Endothelial cell of umbilical vein (primary cell): ENCODE measurements at regions not wholly inside any gene's neighbourhood (a gene's known extent, or its start where the extent isn't known, plus 50 kb on each side); places are given as distances from the start of the nearest gene placed in this dataset.
A peak's percentile ranks its signal among the peaks of the same experiment; 100 is the strongest.

ENCODE experiments used
- BruUV-seq: library from RNA; stranded (reverse); fragments of 400-500 nt; replicated peaks from 2 replicates; lab custom pipeline; 2021; lab: Mats Ljungman, UMichigan
- CTCF ChIA-PET: fragments of 300-600, 350-600 bp; sonication (Branson Sonifier 250); formaldehyde crosslinking; loops from one replicate; lab custom pipeline; 2021; ENCODE audit warnings: antibody characterized with exemption, inconsistent platforms; lab: Charles Lee
- POLR2A ChIA-PET: fragments of 300-600, 350-600 bp; sonication (Branson Sonifier 250); formaldehyde crosslinking; loops from one replicate; lab custom pipeline; 2021; ENCODE audit warnings: antibody characterized with exemption, inconsistent platforms; lab: Charles Lee
- DNase-seq: peaks from one replicate; pipeline ENCODE4 v3.0.0-alpha.2; 2011; ENCODE audit warnings: low read depth, low spot score
- FAIRE-seq: peaks from 2 replicates; lab custom pipeline; 2011; peaks lifted over from hg19 to GRCh38; lab: Jason Lieb, UNC
- H2AFZ ChIP-seq: 2 replicates; pipeline ENCODE4 v1.6.0; 2012; ENCODE audit warnings: low read depth, low read length, control low read depth, inconsistent platforms
- H3K27ac ChIP-seq: 2 replicates; pipeline ENCODE4 v1.5.1; 2011; ENCODE audit warnings: low read depth, mild to moderate bottlenecking, control low read depth, low read length, moderate library complexity; ENCODE audit not compliant: insufficient read depth
- H3K27me3 ChIP-seq, 2 experiments: 2 replicates each; pipeline versions ENCODE4 v1.6.0 to v1.6.1; 2011; ENCODE audit warnings: low read length in 2 of 2, mixed read lengths in 1 of 2; ENCODE audit not compliant: control insufficient read depth in 2 of 2, insufficient read depth in 2 of 2
- H3K36me3 ChIP-seq, 2 experiments: 2 replicates in 1 of 2; 3 replicates in 1 of 2; pipeline ENCODE4 v1.5.1; 2011; ENCODE audit warnings: low read length in 2 of 2, mild to moderate bottlenecking in 1 of 2, moderate library complexity in 1 of 2; ENCODE audit not compliant: control insufficient read depth in 2 of 2, insufficient read depth in 2 of 2; ENCODE audit errors: extremely low read depth in 1 of 2
- H3K4me1 ChIP-seq: 3 replicates; pipeline ENCODE4 v1.5.1; 2011; ENCODE audit warnings: mild to moderate bottlenecking, low read length; ENCODE audit not compliant: control insufficient read depth, insufficient read depth; ENCODE audit errors: extremely low read depth
- H3K4me2 ChIP-seq: 2 replicates; pipeline ENCODE4 v1.6.1; 2011; ENCODE audit warnings: low read length, control low read depth, mixed read lengths; ENCODE audit not compliant: insufficient read depth
- H3K4me3 ChIP-seq, 3 experiments: fragments of 200-600 bp in 1 of 3; sonication (generic), shearing (Covaris generic) in 1 of 3; replicated peaks in 1 of 3; 2 replicates each; pipeline ENCODE4 v1.5.1; 2011 to 2016; ENCODE audit warnings: control low read depth in 3 of 3, low read length in 3 of 3, mild to moderate bottlenecking in 2 of 3, inconsistent platforms in 1 of 3, low read depth in 1 of 3, moderate library complexity in 1 of 3; ENCODE audit not compliant: insufficient read depth in 1 of 3
- H3K79me2 ChIP-seq: 2 replicates; pipeline ENCODE4 v1.6.0; 2012; ENCODE audit warnings: low read length, inconsistent platforms; ENCODE audit not compliant: control insufficient read depth, insufficient read depth
- H3K9ac ChIP-seq: replicated peaks from 2 replicates; pipeline ENCODE3; 2011; ENCODE audit warnings: low read length, control low read depth; ENCODE audit not compliant: insufficient read depth; ENCODE audit errors: extremely low read depth
- H3K9me1 ChIP-seq: replicated peaks from 3 replicates; pipeline ENCODE4 v1.6.0; 2011; ENCODE audit warnings: mild to moderate bottlenecking, low read length; ENCODE audit not compliant: control insufficient read depth, insufficient read depth; ENCODE audit errors: extremely low read depth
- H3K9me3 ChIP-seq: replicated peaks from 2 replicates; pipeline ENCODE4 v1.5.1; 2012; ENCODE audit warnings: low read length, inconsistent platforms; ENCODE audit not compliant: control insufficient read depth, insufficient read depth
- H4K20me1 ChIP-seq: replicated peaks from 2 replicates; pipeline ENCODE3; 2011; ENCODE audit warnings: mild to moderate bottlenecking, low read length; ENCODE audit not compliant: control insufficient read depth, insufficient read depth; ENCODE audit errors: extremely low read depth
- MYC ChIP-seq: IDR thresholded peaks from one replicate; pipeline ENCODE4 v1.6.1; 2011; ENCODE audit warnings: mild to moderate bottlenecking, low read depth, low read length
- POLR2A ChIP-seq: IDR thresholded peaks from 2 replicates; pipeline ENCODE4 v1.6.1; 2012; ENCODE audit warnings: low read depth, mild to moderate bottlenecking, control low read depth, low read length
- POLR2AphosphoS5 ChIP-seq: IDR thresholded peaks from 2 replicates; pipeline ENCODE4 v1.6.1; 2012; ENCODE audit warnings: low read depth, mild to moderate bottlenecking, control low read depth, low read length, moderate library complexity; ENCODE audit not compliant: insufficient read depth
- dilution Hi-C: fragments of 300-500 bp; cut with MboI; formaldehyde crosslinking; loops from one replicate; pipeline ENCODE4 v1.15.0; 2019; ENCODE audit warnings: low sequenced_read_pairs; ENCODE audit not compliant: extremely low pct_ligation_motif_present
- intact Hi-C: fragments of 100-400 bp; cut with micrococcal nuclease; formaldehyde crosslinking; loops from one replicate; pipeline ENCODE4 v1.10.0; 2022
- TF ChIP-seq, protein P1 (sequence below): IDR thresholded peaks from 2 replicates; pipeline ENCODE4 v1.6.1; 2011; ENCODE audit not compliant: insufficient read depth, insufficient read length

DNA sequence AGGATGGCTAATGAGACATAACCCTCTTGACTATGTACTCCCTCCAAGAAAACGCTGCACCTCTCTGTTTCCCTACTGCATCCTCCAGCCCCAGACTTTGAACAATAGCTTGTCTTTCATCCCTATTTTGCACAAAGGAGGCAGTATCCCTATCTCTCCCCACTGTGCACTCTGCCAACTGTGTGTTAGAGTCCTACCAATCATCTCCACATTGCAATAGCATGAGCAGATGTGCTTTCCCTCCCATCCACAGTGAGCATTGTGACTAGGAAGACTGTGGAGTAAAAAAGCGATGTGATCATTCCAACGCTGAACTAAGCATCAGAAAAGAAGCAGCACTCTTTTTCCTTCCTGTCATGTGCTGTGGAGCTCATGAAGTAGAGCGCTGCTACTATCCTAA, 206.3 kb upstream of the GULP1 start:
- H3K79me2 ChIP-seq, result no peaks in the 10 kb centered on the region
- H4K20me1 ChIP-seq, result no peaks in the 10 kb centered on the region
- no peaks in the 10 kb centered on the region for H3K36me3 ChIP-seq
- intact Hi-C loops, result no loop called here
- dilution Hi-C loops, result no loop called here
- no peak overlapping the region for H3K9ac ChIP-seq
- H3K27ac ChIP-seq, result no peak overlapping the region
- BruUV-seq, result no TSS peak
- no peak overlapping the region for H2AFZ ChIP-seq
- H3K27me3 ChIP-seq, result no peaks in the 10 kb centered on the region
- H3K4me2 ChIP-seq, result no peak overlapping the region
- POLR2A ChIA-PET, result no interaction called here
- DNase-seq, result no peak
- H3K9me3 ChIP-seq, result no peaks in the 10 kb centered on the region
- FAIRE-seq, result no peak
- H3K4me3 ChIP-seq, result no peak overlapping the region
- H3K4me1 ChIP-seq, result peaks cover 4% of the 10 kb centered on the region
- H3K9me1 ChIP-seq, result no peaks in the 10 kb centered on the region
- TF ChIP-seq POLR2A, result no peak
- TF ChIP-seq POLR2AphosphoS5, result no peak
- CTCF ChIA-PET, result no interaction called here

DNA sequence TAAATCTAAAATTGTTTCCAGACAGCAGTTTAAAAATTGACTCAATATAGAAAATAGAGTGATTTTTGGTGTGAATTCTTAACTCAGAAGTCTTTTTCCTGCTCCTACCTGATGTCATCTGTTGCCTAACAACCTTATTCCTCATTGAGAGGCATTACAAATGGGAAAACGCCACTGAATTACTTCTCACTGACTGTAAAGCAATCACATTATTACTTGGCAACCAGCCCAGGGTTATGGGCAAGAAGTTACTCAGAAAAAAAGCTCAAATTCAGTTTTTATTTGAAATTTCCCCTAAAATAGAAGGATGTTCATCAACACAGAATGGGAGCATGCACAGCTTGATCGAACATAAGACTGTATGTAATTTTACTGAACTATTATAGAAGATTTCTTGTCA, 201.8 kb upstream of the GULP1 start:
- H3K4me1 ChIP-seq, result peaks cover 19% of the 10 kb centered on the region
- ChIA-PET POLR2A (no interaction called here), CTCF (no interaction called here)
- no peaks in the 10 kb centered on the region for H3K9me1 ChIP-seq
- peak; percentile 58 for FAIRE-seq
- TF ChIP-seq MYC (no peak), POLR2A (no peak)
- TF ChIP-seq, protein P1, sequence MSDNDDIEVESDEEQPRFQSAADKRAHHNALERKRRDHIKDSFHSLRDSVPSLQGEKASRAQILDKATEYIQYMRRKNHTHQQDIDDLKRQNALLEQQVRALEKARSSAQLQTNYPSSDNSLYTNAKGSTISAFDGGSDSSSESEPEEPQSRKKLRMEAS, result no peak
- no TSS peak for BruUV-seq
- DNase-seq, result peak; percentile 67
- H3K27me3 ChIP-seq, result no peaks in the 10 kb centered on the region
- no peaks in the 10 kb centered on the region for H3K36me3 ChIP-seq
- H3K9ac ChIP-seq, result no peak overlapping the region
- intact Hi-C loops, result loop anchor here (2.0 kb wide), 1 partner anchor 203 kb away; no protein-coding TSS in a partner anchor
- H3K4me3 ChIP-seq, result no peak overlapping the region
- H4K20me1 ChIP-seq, result no peaks in the 10 kb centered on the region
- no peak overlapping the region for H3K27ac ChIP-seq
- no peaks in the 10 kb centered on the region for H3K79me2 ChIP-seq
- peak overlapping the region; percentile 31 for H2AFZ ChIP-seq
- dilution Hi-C loops, result no loop called here
- H3K9me3 ChIP-seq, result no peaks in the 10 kb centered on the region
- no peak overlapping the region for H3K4me2 ChIP-seq
